Neuron (in vitro differentiated cells): ENCODE measurements at regions not wholly inside any gene's neighbourhood (a gene's known extent, or its start where the extent isn't known, plus 50 kb on each side); places are given as distances from the start of the nearest gene placed in this dataset.
"Not testable (repeated sequence)": the region's sequence is repeated elsewhere in the genome, so short reads cannot be mapped to it uniquely, and the experiment has no call there.

Experiments used
- H2AFZ ChIP-seq: one replicate; pipeline ENCODE4 v1.6.1; 2013; ENCODE audit warnings: low read depth, mild to moderate bottlenecking, inconsistent platforms, low read length, moderate library complexity
- H3K27me3 ChIP-seq: one replicate; pipeline ENCODE4 v1.6.1; 2013; ENCODE audit warnings: low read length; ENCODE audit not compliant: insufficient read depth
- H3K36me3 ChIP-seq: one replicate; pipeline ENCODE4 v1.6.1; 2013; ENCODE audit warnings: low read length; ENCODE audit not compliant: insufficient read depth
- H3K4me1 ChIP-seq: one replicate; pipeline ENCODE4 v1.6.1; 2013; ENCODE audit warnings: low read length; ENCODE audit not compliant: insufficient read depth
- H3K4me3 ChIP-seq: 2 replicates; pipeline ENCODE4 v1.5.1; 2013; ENCODE audit warnings: mild to moderate bottlenecking, low read length, moderate library complexity
- H3K9me3 ChIP-seq: one replicate; pipeline ENCODE4 v1.6.1; 2013; ENCODE audit warnings: low read length

- no peaks in the 10 kb centered on the region for H3K36me3 ChIP-seq
- H3K27me3 ChIP-seq, result no peaks in the 10 kb centered on the region
- H3K9me3 ChIP-seq, result peaks cover 2% of the 10 kb centered on the region
- no peak overlapping the region for H2AFZ ChIP-seq
- H3K4me3 ChIP-seq, result no peak overlapping the region
- peaks cover 16% of the 10 kb centered on the region for H3K4me1 ChIP-seq
Observed at GRCh38 chr5:2068531-2068930, 185.8 kb upstream of the IRX4 start.

- H3K4me3 ChIP-seq, result no peak overlapping the region
- H3K27me3 ChIP-seq, result no peaks in the 10 kb centered on the region
- H3K9me3 ChIP-seq, result no peaks in the 10 kb centered on the region
- no peaks in the 10 kb centered on the region for H3K36me3 ChIP-seq
- no peak overlapping the region for H2AFZ ChIP-seq
- H3K4me1 ChIP-seq, result peaks cover 16% of the 10 kb centered on the region
Observed at GRCh38 chr5:2066373-2066772, 183.6 kb upstream of the IRX4 start.

GRCh38 chr5:2063380-2063779, 180.7 kb upstream of the IRX4 start:
- not testable (repeated sequence) for H3K36me3 ChIP-seq, H3K4me1 ChIP-seq, H3K4me3 ChIP-seq, H3K27me3 ChIP-seq, H2AFZ ChIP-seq, H3K9me3 ChIP-seq

GRCh38 chr5:2052687-2053086, 170.0 kb upstream of the IRX4 start:
- H3K4me1 ChIP-seq, result no peaks in the 10 kb centered on the region
- H3K36me3 ChIP-seq, result no peaks in the 10 kb centered on the region
- H2AFZ ChIP-seq, result no peak overlapping the region
- no peak overlapping the region for H3K4me3 ChIP-seq
- H3K27me3 ChIP-seq, result no peaks in the 10 kb centered on the region
- peaks cover 10% of the 10 kb centered on the region for H3K9me3 ChIP-seq

GRCh38 chr5:2049876-2050275, 167.2 kb upstream of the IRX4 start:
- Histone ChIP-seq H3K4me3 (no peak overlapping the region), H3K36me3 (no peaks in the 10 kb centered on the region), H3K9me3 (peaks cover 3% of the 10 kb centered on the region), H2AFZ (no peak overlapping the region), H3K27me3 (no peaks in the 10 kb centered on the region), H3K4me1 (no peaks in the 10 kb centered on the region)

GRCh38 chr5:2048664-2049063, 165.9 kb upstream of the IRX4 start:
- no peak overlapping the region for H2AFZ ChIP-seq
- no peaks in the 10 kb centered on the region for H3K4me1 ChIP-seq
- no peaks in the 10 kb centered on the region for H3K27me3 ChIP-seq

GRCh38 chr5:2047341-2047927, 164.7 kb upstream of the IRX4 start:
- H2AFZ ChIP-seq, result no peak overlapping the region
- no peak overlapping the region for H3K4me3 ChIP-seq
- H3K27me3 ChIP-seq, result no peaks in the 10 kb centered on the region

More at GRCh38 chr5:2048664-2049063, 165.9 kb upstream of the IRX4 start:
- no peaks in the 10 kb centered on the region for H3K36me3 ChIP-seq
- peaks cover 3% of the 10 kb centered on the region for H3K9me3 ChIP-seq
- H3K4me3 ChIP-seq, result no peak overlapping the region

GRCh38 chr5:2044041-2044440, 161.3 kb upstream of the IRX4 start:
- no peaks in the 10 kb centered on the region for H3K27me3 ChIP-seq
- H2AFZ ChIP-seq, result no peak overlapping the region

More at GRCh38 chr5:2047341-2047927, 164.7 kb upstream of the IRX4 start:
- H3K9me3 ChIP-seq, result peaks cover 3% of the 10 kb centered on the region
- H3K36me3 ChIP-seq, result no peaks in the 10 kb centered on the region
- no peaks in the 10 kb centered on the region for H3K4me1 ChIP-seq

GRCh38 chr5:2039180-2039531, 156.4 kb upstream of the IRX4 start:
- Histone ChIP-seq H3K9me3 (no peaks in the 10 kb centered on the region), H3K36me3 (no peaks in the 10 kb centered on the region), H3K4me3 (no peak overlapping the region), H2AFZ (no peak overlapping the region), H3K27me3 (no peaks in the 10 kb centered on the region), H3K4me1 (peaks cover 2% of the 10 kb centered on the region)

More at GRCh38 chr5:2044041-2044440, 161.3 kb upstream of the IRX4 start:
- Histone ChIP-seq H3K4me1 (peaks cover 2% of the 10 kb centered on the region), H3K9me3 (peaks cover 3% of the 10 kb centered on the region), H3K4me3 (no peak overlapping the region), H3K36me3 (no peaks in the 10 kb centered on the region)

- no peak overlapping the region for H3K4me3 ChIP-seq
- no peak overlapping the region for H2AFZ ChIP-seq
- no peaks in the 10 kb centered on the region for H3K36me3 ChIP-seq
- no peaks in the 10 kb centered on the region for H3K27me3 ChIP-seq
- peaks cover 2% of the 10 kb centered on the region for H3K4me1 ChIP-seq
- no peaks in the 10 kb centered on the region for H3K9me3 ChIP-seq
Observed at GRCh38 chr5:2038321-2039179, 155.8 kb upstream of the IRX4 start.

- H3K27me3 ChIP-seq, result no peaks in the 10 kb centered on the region
- no peak overlapping the region for H3K4me3 ChIP-seq
- H3K36me3 ChIP-seq, result no peaks in the 10 kb centered on the region
- H3K9me3 ChIP-seq, result peaks cover 8% of the 10 kb centered on the region
- H3K4me1 ChIP-seq, result peaks cover 5% of the 10 kb centered on the region
- no peak overlapping the region for H2AFZ ChIP-seq
Observed at GRCh38 chr5:2036885-2037284, 154.2 kb upstream of the IRX4 start.

- H3K27me3 ChIP-seq, result no peaks in the 10 kb centered on the region
- H3K4me3 ChIP-seq, result no peak overlapping the region
- H3K9me3 ChIP-seq, result peaks cover 12% of the 10 kb centered on the region
- H3K36me3 ChIP-seq, result no peaks in the 10 kb centered on the region
- peaks cover 24% of the 10 kb centered on the region for H3K4me1 ChIP-seq
- H2AFZ ChIP-seq, result no peak overlapping the region
Observed at GRCh38 chr5:2032432-2032831, 149.7 kb upstream of the IRX4 start.

- H3K4me1 ChIP-seq, result peaks cover 24% of the 10 kb centered on the region
- H2AFZ ChIP-seq, result no peak overlapping the region
- peaks cover 12% of the 10 kb centered on the region for H3K9me3 ChIP-seq
- H3K36me3 ChIP-seq, result no peaks in the 10 kb centered on the region
- no peaks in the 10 kb centered on the region for H3K27me3 ChIP-seq
- no peak overlapping the region for H3K4me3 ChIP-seq
Observed at GRCh38 chr5:2031581-2031980, 148.9 kb upstream of the IRX4 start.
